ENCODE measurements at regions not wholly inside any gene's neighbourhood (a gene's known extent, or its start where the extent isn't known, plus 50 kb on each side); places are given as distances from the start of the nearest gene placed in this dataset.

DNA sequence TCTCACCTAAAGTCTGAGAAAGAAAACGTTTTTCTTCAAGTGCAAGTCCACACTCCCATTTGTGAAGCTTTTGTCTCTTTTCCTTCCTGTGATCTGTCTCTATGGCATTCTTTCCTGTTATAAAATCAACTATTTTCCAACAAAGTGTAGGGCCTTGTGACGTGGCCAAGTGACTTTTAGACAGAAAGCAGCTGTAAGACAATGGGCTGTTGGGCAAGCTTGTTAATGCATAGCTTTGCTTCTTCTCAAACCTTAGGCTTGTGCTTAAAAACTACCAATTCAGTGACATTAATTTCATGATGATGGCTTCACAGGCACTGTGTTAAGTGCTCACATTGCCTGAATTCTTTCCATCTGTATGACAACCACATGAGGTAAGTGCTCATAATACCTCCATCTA lies 83.5 kb downstream of the VCY1B start:
- Mint-ChIP-seq H3K4me3 (no peak overlapping the region), H3K9me3 (no peaks in the 10 kb centered on the region), H3K36me3 (no peaks in the 10 kb centered on the region), H3K4me1 (no peaks in the 10 kb centered on the region), H3K27me3 (peaks cover 7% of the 10 kb centered on the region), H3K27ac (no peak overlapping the region)
- DNase-seq = no peak

DNA sequence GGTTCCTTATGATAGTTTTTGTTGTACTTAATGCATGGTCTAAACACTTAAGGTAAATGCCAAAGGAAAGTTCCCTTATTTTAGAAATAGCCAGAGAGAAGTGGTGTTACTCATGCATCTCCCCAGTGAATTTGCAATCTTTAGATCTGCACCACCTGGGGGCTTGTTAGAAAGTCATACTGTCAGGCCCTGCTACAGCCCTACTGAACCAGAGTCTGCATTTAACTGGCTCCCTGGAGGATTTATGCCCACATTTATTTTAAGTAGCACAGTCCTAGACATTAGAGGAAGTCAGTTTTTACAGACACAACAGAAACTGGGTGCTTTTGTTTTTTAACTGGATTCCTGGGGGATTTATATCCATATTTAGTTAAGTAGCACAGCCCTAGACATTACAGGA lies 89.6 kb downstream of the VCY1B start:
- no peaks in the 10 kb centered on the region for H3K9me3 Mint-ChIP-seq
- no peaks in the 10 kb centered on the region for H3K36me3 Mint-ChIP-seq
- DNase-seq = no peak
- no peak overlapping the region for H3K4me3 Mint-ChIP-seq
- H3K4me1 Mint-ChIP-seq = no peaks in the 10 kb centered on the region
- no peak overlapping the region for H3K27ac Mint-ChIP-seq
- H3K27me3 Mint-ChIP-seq = no peaks in the 10 kb centered on the region

DNA sequence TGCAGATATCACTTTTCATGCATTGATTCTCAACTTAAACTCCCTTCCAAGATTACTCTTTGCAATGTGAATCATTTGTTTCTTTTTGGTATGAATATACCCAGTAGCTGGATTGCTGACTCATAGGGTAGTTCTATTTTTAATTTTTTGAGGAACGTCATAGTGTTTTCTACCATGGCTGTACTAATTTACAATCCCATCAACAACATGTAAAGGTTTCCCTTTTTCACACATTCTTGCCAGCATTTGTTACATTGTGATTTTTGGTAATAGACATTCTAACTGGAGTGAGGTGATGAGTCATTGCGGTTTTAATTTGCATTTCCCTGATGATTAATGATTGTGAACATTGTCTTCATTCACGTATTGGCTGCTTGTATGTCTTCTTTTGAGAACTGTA lies 126.7 kb downstream of the VCY1B start:
- Mint-ChIP-seq H3K36me3 (no peaks in the 10 kb centered on the region), H3K4me1 (peaks cover 2% of the 10 kb centered on the region), H3K4me3 (no peak overlapping the region)

DNA sequence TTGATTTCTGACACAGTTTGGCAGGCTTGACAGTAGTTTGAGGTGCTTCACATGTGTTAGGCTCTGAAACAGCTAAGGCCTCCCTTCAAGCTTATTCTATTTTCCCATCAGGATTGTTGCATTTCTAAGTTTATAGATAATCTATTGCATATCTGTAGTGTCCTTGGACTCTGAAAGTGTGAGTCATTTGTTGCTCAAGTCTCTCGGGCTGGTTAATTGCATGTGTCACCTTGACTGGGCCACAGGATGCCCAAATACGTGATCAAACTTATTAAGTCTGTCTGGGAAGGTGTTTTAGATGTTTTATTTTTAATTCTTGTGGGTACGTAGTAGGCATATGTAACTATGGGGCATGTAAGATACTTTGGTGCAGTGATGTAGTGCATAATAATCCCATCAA lies 166.0 kb downstream of the VCY1B start:
- Mint-ChIP-seq H3K9me3 (no peaks in the 10 kb centered on the region), H3K36me3 (no peaks in the 10 kb centered on the region), H3K4me3 (no peak overlapping the region), H3K27ac (no peak overlapping the region), H3K4me1 (no peaks in the 10 kb centered on the region), H3K27me3 (no peaks in the 10 kb centered on the region)
- DNase-seq = no peak

More for the DNA sequence above, 126.7 kb downstream of the VCY1B start:
- no peak for DNase-seq
- H3K27ac Mint-ChIP-seq = no peak overlapping the region
- no peaks in the 10 kb centered on the region for H3K27me3 Mint-ChIP-seq
- H3K9me3 Mint-ChIP-seq = no peaks in the 10 kb centered on the region

DNA sequence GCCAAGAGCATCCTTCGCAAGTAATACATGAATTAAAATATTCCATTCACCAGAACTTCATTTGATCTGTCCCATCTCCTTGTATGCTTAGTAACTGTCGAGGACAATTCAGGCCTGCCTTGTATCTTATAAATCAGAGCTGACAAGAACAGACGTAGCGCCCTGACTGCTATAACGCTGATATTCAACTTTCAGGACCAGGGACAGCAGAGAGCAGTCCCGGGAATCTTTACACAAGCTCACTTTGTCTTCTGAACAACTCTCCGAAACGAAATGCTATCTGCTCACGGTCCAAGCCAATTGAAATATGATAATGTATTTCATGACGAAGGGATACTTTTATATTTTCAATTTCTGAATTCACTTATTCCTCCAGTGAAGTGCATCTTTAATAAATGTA lies 175.7 kb downstream of the VCY1B start:
- Mint-ChIP-seq H3K27ac (no peak overlapping the region), H3K9me3 (peaks cover 7% of the 10 kb centered on the region), H3K4me1 (peaks cover 5% of the 10 kb centered on the region), H3K27me3 (no peaks in the 10 kb centered on the region), H3K36me3 (no peaks in the 10 kb centered on the region), H3K4me3 (no peak overlapping the region)
- DNase-seq = no peak

DNA sequence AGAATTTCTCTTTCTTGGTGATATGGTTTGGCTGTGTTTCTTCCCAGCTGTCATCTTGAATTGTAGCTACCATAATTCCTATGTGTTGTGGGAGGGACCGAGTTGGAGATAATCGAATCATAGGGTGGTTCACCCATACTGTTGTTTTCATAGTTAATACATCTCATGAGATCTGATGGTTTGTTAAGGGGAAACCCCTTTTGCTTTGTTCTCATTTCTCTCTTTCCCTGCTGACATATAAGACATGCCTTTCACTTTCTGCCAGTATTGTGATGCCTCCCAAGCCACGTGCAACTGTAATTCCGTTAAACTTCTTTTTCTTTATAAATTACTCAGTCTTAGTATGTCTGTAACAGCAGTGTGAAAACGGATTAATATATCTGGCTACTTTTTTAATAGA lies 179.0 kb downstream of the VCY1B start:
- H3K27me3 Mint-ChIP-seq = peaks cover 4% of the 10 kb centered on the region

DNA sequence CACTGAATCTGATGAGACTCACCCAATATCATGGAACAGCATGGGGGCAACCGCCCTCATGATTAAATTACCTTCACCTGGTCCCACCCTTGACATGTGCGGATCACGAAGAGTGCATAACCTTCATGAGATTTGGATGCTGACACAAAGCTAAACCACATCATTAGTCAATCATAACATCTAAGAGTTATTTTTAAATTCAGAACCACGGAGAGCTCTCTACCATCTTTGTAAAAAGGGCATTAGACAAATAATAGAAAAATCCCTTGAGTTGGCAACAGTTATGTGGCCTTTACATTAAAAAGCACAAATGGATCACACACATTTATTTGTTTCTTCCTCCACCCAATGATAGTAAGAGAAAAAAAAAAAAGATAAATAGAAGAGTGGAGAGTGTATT lies 182.2 kb downstream of the VCY1B start:
- no peak overlapping the region for H3K4me3 Mint-ChIP-seq
- H3K27me3 Mint-ChIP-seq = peaks cover 10% of the 10 kb centered on the region
- peaks cover 5% of the 10 kb centered on the region for H3K4me1 Mint-ChIP-seq
- peaks cover 4% of the 10 kb centered on the region for H3K9me3 Mint-ChIP-seq
- no peak for DNase-seq
- H3K27ac Mint-ChIP-seq = no peak overlapping the region
- no peaks in the 10 kb centered on the region for H3K36me3 Mint-ChIP-seq

More for the DNA sequence above, 179.0 kb downstream of the VCY1B start:
- no peak overlapping the region for H3K27ac Mint-ChIP-seq
- no peak for DNase-seq
- peaks cover 5% of the 10 kb centered on the region for H3K4me1 Mint-ChIP-seq
- H3K36me3 Mint-ChIP-seq = no peaks in the 10 kb centered on the region
- H3K4me3 Mint-ChIP-seq = no peak overlapping the region
- peaks cover 4% of the 10 kb centered on the region for H3K9me3 Mint-ChIP-seq

DNA sequence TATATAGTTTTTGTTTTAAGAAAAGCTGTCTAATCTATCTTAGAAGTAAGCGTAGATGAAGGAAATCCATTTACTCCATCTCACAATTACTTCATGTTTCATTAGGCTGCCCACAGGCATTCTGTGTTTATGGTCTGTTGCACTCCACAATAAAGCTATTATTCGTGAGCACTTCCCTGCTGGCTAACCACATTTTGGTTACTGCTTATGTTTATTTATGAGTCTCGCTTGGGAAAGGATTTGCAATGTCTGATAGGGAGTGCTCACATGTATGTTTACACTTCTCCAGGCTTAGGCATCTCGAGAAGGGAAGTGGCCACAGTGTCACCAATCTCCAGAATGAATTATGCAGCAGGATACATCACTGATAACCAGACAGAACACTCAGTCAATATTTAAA lies 190.9 kb downstream of the VCY1B start:
- H3K4me1 Mint-ChIP-seq = no peaks in the 10 kb centered on the region

DNA sequence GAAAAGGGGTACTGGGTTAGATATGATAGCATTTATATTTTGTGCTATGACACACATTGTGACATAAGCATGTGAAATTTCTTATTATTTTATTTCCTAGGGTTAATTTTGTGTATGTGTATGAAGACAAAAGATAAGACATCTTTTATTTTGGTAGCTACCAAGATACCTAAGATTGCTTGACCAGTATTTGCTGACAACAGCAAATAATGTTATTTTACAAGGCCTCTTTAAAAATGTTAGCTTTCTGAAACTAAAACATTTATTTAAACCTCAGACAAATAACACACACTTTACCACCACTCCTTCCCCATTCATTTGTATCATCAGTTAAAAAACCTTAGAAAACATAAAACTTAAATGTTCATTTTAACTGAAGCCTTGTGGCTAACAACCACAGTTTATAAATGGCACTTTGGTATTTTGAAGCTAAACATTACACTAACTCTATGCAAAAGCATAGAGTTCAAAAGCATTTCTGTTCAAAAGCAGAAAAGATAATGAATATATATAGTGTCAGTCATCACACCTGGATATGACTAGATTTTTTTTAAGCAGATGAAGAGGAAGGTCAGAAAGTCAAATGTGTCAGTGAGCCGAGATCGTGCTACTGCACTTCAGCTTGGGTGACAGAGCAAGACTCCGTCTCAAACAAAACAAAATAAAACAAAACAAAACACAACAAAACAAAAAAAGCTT lies 193.0 kb downstream of the VCY1B start:
- Mint-ChIP-seq H3K27ac (no peak overlapping the region), H3K4me1 (no peaks in the 10 kb centered on the region), H3K27me3 (peaks cover 3% of the 10 kb centered on the region), H3K9me3 (no peaks in the 10 kb centered on the region), H3K36me3 (no peaks in the 10 kb centered on the region), H3K4me3 (no peak overlapping the region)
- no peak for DNase-seq

More for the DNA sequence above, 190.9 kb downstream of the VCY1B start:
- H3K9me3 Mint-ChIP-seq = peaks cover 2% of the 10 kb centered on the region
- H3K27ac Mint-ChIP-seq = no peak overlapping the region
- no peak for DNase-seq
- no peaks in the 10 kb centered on the region for H3K36me3 Mint-ChIP-seq
- H3K4me3 Mint-ChIP-seq = no peak overlapping the region
- H3K27me3 Mint-ChIP-seq = peaks cover 3% of the 10 kb centered on the region

DNA sequence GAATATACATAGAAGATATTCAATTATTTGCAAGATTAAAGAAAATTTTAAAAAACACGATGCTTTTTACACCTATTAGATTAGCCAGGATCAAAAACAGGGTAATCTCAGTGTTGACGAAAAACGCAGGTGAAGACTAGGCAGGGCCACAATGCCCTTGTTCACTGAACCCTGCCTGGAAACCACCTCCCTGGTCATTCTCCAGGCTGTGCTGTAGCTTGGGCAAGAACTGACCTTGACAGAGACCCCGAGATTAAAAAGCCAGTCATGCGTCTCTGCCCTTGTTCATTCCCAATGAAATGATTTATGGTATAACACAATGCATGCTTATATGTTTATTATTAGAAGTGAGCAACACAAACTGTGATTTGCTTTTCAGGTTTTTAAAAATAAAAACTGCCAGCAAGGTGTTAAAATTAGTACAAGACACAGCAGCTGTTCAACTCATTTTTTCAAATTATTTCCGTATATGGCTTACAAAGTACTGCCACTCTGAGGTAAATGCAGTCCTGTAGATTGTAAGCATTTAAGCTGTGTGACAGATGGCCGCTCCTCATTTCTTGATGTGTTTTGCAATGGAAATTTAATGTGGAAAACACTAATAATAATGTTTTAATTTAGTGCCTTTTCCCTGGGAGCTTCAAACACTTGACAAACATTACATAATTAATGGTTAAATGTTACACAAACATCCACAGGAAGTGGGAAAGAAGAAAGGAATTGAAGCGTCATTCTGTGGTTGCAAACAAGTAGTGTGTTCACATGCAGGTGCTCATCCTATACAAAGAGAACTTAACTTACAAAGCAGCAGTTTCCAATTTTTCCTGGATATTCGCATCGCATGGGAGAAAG lies 200.2 kb downstream of the VCY1B start:
- Mint-ChIP-seq H3K27ac (peak overlapping the region; percentile 59), H3K4me1 (peaks cover 7% of the 10 kb centered on the region), H3K9me3 (no peaks in the 10 kb centered on the region), H3K27me3 (no peaks in the 10 kb centered on the region), H3K36me3 (no peaks in the 10 kb centered on the region), H3K4me3 (no peak overlapping the region)
- DNase-seq = no peak

DNA sequence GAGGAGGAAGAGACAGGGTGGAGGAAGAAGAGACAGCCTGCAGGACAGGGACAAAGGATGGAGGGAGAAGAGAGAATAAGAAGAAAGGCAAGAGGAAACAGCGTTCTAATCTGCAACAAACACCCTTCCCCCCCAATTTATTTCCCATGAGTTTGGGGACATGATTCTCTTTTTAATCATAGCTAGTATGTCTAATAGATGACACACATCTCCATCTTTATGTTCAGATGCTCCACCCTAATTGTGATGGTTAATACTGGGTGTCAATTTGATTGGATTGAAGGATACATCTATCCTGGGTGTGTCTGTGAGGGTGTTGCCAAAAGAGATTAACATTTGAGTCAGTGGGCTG lies 200.8 kb downstream of the VCY1B start:
- H3K9me3 Mint-ChIP-seq = no peaks in the 10 kb centered on the region

DNA sequence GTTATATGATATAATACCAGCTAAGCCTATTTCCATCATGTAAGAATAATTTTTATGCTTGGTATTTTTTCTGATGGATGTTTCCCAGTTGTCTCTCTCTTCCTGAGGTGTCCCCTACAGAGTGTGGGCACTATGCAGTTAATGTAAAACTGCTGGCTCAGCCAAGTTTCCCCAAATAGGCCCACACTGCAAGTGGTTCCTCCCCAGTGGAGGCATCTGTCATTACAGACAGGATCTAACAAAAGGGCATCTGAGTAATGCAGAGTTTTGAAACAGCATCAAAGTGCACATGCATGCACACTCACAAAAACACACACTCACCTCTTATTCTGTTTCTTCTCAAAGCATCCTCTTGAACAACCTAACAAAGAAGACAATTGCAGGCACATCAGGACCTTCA lies 221.0 kb downstream of the VCY1B start:
- Mint-ChIP-seq H3K4me3 (no peak overlapping the region), H3K27ac (no peak overlapping the region), H3K27me3 (no peaks in the 10 kb centered on the region), H3K4me1 (no peaks in the 10 kb centered on the region), H3K9me3 (peaks cover 1% of the 10 kb centered on the region), H3K36me3 (no peaks in the 10 kb centered on the region)
- DNase-seq = no peak

More for the DNA sequence above, 200.8 kb downstream of the VCY1B start:
- Mint-ChIP-seq H3K4me1 (peaks cover 7% of the 10 kb centered on the region), H3K27me3 (no peaks in the 10 kb centered on the region), H3K36me3 (no peaks in the 10 kb centered on the region), H3K27ac (peak overlapping the region; percentile 59), H3K4me3 (no peak overlapping the region)
- no peak for DNase-seq

DNA sequence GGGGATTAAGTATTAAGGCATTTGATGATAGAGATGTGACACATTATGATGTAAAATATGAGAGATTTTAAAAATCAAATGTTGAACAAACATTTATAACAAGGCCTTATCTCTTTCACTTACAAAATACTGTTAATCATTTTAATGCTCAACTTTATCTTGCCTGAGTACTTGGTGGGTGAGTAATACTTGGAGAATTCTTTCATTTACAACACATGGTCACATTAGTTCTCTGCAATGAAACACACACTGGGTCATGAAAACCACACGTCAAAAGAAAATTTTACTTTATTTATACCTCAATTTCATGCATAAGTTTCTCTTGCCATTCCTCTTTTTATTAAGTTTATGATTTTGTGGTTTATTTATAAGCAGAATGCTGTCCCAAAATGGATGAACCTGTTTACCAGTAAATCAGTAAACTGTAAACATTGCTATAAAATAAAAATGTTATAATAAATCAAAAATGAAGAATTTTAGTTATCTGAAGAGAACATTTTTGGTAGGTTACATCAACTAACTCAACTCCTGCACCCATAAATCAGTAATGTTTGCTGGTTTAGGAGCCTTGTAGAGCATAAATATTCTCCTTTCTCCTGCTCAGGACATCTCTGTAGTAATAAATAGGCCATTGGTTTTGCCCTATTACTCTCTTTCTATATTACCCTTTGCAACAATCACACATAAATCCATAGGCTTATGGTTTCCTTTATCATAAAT lies 233.5 kb upstream of the NLGN4Y start:
- Mint-ChIP-seq H3K4me1 (no peaks in the 10 kb centered on the region), H3K4me3 (no peak overlapping the region), H3K27ac (no peak overlapping the region), H3K36me3 (no peaks in the 10 kb centered on the region), H3K27me3 (no peaks in the 10 kb centered on the region), H3K9me3 (peaks cover 2% of the 10 kb centered on the region)
- no peak for DNase-seq

DNA sequence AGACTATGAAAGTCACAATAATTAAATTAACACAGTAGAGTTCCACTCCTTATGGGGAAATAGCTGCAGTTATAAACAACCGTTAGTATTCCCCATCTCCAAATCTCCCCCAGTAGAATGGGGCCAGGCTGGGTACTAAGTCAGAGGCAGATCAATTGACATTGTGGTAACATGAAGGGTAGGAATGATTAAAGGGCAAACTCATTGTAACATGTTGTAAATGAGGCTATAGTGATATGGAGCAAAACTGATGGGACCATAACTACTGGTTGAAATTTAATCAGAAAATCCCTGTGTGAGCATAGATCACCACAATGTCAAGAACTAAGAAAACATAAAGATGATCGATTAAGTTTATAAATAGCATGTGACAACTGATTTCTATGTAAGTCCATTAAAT lies 231.9 kb upstream of the NLGN4Y start:
- Mint-ChIP-seq H3K4me3 (no peak overlapping the region), H3K4me1 (no peaks in the 10 kb centered on the region), H3K27me3 (no peaks in the 10 kb centered on the region), H3K36me3 (no peaks in the 10 kb centered on the region), H3K9me3 (no peaks in the 10 kb centered on the region), H3K27ac (no peak overlapping the region)
- no peak for DNase-seq

DNA sequence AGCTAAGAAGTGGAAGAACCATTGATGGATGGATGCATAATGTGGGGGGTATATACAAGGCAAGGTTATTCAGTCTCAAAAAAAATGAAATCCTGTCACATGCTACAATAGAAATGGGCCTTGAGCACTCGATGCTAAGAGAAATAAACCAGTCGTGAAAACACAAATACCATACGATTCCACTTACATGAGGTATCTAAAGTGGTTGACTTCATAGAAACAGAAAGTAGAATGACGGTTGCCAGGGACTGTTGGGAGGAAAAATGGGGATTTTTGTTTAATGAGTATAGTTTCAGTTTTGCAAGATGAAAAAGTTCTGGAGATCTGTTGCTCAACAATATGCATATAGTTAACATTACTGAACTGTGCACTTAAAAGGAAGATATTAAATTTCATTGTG lies 223.6 kb upstream of the NLGN4Y start:
- Mint-ChIP-seq H3K27ac (no peak overlapping the region), H3K27me3 (no peaks in the 10 kb centered on the region), H3K9me3 (no peaks in the 10 kb centered on the region), H3K4me3 (no peak overlapping the region), H3K4me1 (peaks cover 7% of the 10 kb centered on the region), H3K36me3 (no peaks in the 10 kb centered on the region)
- no peak for DNase-seq
